Stimulated activated CD4-positive, alpha-beta T cell treated with anti-CD3 and anti-CD28 coated beads, Interleukin-4, amount 100 ng/mL, for 24 hours (primary cell): ENCODE measurements at regions not wholly inside any gene's neighbourhood (a gene's known extent, or its start where the extent isn't known, plus 50 kb on each side); places are given as distances from the start of the nearest gene placed in this dataset.
"Not testable (repeated sequence)": the region's sequence is repeated elsewhere in the genome, so short reads cannot be mapped to it uniquely, and the experiment has no call there.

Source experiments
- DNase-seq: peaks from one replicate; pipeline ENCODE4 v3.0.0-alpha.2; 2020

- DNase-seq = no peak
These were observed 239.2 kb upstream of the FZD8 start for GRCh38 chr10:35881320-35881719.

- no peak for DNase-seq
These were observed 234.2 kb upstream of the FZD8 start for GRCh38 chr10:35876248-35876647.

DNA sequence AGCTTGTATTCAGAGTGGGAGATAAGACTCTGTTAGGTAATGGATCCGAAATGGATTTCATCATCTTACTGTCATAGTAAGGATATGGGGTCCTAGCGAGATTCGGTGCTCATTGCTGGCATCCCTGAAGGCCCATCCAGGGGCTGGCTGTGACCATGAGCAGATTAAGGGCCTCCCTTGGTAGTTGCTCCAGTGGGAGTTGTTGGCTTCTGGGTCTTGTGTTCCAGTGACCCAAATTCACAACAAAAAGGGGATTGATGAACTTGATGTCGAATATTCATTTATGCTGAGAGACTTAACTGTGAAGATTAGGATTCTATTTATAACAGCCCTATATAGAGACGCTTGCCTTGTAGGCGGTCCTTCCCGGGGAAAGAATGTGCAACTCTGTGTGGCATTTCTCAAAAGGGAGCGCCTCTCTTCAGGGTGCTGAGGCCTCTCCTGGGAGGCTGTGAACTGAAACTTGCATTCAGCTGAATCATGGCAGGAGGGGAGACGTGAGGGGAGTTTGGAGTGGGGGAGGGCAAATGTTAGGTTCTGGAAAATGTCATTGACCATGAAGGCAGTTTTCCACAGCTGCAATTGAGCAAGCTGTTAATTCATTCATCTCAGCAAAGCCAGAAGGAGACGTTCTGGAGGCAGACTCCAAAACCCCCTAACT, 233.1 kb upstream of the FZD8 start:
- no peak for DNase-seq

DNA sequence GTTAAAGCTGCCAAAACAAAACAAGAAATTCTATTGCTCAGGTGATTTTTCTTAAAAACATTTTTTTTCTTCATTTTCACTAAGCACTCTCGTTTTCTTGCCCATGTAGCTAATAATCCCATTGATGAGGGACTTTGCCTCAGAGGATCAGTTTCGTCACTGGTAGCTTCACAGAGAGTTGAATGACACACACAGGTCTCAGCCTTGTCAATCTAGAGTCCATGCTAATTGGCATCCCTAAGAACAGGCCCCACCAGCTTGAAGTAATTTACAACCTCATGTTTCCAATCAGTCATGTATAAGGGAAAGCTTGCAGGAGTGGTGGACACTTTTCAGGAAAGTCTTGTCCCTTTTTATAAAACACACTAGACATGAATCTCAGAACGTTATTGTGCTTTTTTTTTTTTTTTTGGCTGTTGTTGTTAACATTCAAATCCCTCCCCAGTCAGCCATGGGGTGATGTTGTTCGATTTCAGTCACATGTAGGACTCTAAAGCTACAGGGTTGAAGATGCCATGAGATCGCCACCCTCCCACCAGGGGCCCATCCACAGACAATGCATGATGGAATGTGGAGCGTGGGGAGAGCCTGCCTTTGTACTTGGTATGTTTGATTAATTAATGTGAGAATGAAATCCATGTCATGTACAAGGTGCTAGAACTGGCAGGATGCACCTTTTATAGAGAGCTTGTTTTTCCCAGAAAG, 232.4 kb upstream of the FZD8 start:
- no peak for DNase-seq

- no peak for DNase-seq
These were observed 230.6 kb upstream of the FZD8 start for GRCh38 chr10:35872671-35873070.

GRCh38 chr10:35870665-35871310, 228.7 kb upstream of the FZD8 start:
- no peak for DNase-seq

DNA sequence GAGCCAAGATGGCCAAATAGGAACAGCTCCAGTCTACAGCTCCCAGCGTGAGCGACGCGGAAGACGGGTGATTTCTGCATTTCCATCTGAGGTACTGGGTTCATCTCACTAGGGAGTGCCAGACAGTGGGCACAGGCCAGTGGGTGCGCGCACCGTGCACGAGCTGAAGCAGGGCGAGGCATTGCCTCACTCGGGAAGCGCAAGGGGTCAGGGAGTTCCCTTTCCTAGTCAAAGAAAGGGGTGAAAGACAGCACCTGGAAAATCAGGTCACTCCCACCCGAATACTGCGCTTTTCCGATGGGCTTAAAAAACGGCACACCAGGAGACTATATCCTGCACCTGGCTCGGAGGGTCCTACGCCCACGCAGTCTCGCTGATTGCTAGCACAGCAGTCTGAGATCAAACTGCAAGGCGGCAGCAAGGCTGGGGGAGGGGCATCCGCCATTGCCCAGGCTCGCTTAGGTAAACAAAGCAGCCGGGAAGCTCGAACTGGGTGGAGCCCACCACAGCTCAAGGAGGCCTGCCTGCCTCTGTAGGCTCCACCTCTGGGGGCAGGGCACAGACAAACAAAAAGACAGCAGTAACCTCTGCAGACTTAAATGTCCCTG, 216.7 kb upstream of the FZD8 start:
- not testable (repeated sequence) for DNase-seq

DNA sequence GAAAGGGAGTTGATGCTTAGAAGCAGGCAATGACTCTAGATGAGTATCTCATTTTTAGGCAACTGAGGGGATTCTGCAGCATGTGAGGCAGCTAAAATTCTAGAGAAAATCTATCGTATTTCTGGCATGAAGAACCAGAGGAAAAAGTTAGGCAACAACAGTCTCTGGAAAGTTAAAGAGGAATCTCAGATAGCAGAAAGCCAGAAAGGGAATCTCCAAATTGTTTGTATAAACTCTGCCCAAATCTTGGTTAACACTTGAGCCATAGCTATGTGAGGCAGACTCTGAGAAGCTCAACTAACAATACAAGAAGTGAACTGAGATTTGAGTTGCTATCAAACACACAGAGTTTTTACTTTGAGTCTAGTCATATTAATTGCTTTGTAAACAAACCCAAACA, 215.8 kb upstream of the FZD8 start:
- no peak for DNase-seq

- DNase-seq = no peak
These were observed 213.3 kb upstream of the FZD8 start for GRCh38 chr10:35855155-35855947.

DNA sequence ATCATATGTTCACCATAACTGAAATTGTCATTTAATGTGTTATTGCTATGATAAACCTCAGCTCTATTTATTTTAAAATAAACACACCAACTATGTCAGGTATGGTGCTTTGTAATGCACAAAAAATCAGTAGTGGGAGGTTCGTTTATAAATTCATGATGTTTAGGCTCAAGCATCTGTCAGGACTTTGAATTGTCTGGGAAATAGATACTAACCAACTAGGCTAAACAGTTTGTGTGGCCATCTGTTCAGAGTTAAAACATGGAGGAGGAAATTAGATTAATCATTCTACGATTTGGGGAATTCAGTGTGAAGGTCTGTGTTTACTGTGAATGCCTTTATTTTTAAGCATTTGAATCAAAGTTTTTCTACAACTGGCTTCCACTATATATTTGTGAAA, 212.6 kb upstream of the FZD8 start:
- DNase-seq = no peak

DNA sequence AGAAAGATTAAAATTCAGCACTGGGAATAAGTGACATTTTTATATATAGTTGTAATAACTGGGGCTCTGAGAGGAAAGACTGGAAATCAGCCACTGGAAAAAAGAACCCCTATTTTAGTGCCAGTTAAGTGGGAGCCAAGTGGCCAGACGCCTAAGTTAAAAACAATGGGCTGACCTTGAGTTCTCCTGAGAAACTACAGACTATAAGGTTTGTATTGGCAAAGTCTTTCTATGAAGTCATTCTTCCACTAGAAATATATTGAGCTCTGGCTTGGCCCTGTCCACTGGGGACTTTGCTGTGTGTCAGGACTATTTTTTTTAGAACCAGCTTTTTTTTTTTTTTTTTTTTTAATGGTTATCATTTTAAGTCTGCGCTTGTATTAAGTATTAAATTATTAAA, 210.6 kb upstream of the FZD8 start:
- no peak for DNase-seq

DNA sequence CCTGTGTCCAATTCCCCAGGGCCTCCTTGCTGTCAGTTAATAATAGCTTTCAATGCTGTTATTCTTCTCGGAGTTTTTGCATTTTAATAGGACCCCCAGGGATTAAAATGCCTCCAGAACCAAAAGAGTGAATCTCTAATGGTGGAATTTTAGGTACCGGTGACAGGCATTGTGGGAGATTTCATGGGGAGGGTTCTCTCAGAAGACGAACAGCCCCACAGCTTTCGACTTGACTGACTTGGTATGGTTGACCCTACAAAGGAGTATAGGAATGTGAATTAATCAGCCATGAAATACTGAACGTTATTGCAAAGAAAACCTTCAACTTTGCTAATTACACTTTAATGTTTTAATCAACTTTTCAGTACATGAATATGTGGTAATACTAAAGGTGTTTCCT, 206.3 kb upstream of the FZD8 start:
- no peak for DNase-seq

DNA sequence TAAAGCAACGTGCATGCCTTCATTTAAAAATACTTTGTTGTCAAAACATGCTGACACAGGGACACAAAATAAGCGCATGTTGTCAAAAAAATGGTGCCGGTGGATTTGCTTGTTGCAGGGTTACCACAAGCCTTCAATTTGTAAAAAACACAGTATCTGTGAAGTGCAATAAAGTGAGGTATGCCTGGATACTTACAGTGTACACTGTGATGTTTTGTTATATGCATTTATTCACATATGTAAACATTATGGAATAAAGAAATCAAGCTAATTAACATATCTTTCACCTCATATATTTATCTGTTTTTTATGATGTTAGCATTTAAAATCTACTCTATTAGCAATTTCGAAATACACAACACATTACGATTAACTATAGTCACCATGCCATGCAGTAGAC, 202.6 kb upstream of the FZD8 start:
- DNase-seq = no peak

DNA sequence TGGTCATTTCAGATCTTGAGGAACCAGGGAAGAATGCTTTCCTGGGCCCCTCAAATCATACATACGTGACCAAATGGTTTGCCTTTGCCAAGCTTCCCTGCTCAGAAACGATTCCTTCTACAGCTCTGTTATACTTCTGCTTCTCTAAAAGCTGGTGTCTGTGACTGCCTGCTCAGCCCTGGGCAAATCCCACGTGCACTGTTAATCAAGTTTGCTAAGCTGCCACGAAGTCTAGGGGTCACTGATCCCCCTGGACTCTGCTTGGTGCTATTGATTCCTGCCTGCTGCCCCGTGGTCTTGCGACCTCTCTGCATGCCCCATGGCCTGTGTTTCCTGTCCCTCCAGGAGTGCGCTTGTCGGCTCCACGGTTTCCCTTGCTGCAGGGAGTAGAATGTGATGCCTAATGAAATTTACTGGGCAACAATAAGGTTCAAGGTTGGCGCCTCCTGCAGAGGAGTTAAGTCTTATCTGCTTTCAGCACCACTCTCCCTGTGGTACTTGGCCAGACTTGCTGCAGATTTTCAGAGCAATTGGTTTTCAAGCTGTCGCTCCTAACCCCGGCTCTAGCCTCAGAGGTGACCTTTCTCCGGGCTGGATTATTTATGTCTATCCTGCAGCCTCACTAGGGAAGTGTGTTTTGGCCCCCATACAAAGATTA, 201.6 kb upstream of the FZD8 start:
- DNase-seq = no peak

DNA sequence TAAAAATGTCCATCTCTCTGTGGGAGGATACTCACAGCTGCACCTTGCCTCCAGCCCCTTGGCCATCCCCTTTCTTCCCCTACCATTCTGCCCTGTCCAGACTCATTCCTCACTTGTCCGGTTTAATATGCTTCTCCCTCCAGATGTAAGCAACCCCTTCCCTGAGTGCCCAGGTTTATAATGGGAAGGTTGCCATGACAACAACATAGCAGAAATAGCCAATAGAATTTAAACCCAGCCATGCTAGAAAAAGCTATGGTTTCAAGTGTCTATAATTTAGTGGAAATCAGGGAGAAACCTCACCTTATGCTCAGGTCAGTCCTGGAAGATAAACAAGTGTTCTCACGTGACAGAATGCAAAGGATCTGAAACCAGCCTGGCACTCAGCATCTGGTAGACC, 196.0 kb upstream of the FZD8 start:
- no peak for DNase-seq

DNA sequence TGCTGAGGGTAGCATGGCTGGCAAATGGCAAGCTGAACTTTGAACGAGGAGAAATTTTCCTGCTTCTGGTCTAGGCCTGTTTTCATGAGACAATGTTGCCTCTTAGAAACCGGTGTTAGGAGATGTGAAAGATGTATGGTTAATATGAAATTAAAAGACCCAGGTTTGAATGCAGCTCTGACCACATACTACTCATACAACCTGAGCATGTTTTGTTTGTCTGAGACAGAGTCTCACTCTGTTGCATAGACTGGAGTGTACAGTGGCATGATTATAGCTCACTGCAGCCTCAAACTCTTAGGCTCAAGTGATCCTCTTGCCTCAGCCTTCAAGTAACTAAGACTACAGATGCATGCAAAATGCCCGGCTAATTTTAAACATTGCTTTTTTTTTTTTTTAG, 193.4 kb upstream of the FZD8 start:
- no peak for DNase-seq

- no peak for DNase-seq
These were observed 192.9 kb upstream of the FZD8 start for GRCh38 chr10:35834877-35835494.

DNA sequence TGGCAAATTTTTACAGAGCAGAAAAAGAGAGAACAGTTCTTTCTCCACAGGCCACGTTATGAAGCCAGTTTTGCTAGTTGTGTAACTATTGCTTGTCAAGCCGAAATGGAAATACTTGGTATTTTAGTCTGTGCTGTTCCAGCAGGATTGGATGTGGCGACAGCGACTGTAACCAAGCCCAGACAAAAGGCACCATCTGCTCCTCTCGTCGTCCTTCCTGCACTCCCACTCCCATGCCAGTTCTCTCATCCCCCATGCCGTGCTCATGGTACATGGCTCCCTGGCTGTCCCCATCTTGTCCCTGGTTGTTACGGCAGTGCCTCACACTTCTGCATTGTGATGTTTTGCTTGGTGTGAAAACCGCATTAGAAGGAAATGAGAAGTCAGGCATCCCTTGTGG, 185.7 kb upstream of the FZD8 start:
- DNase-seq = no peak

- DNase-seq = no peak
These were observed 182.6 kb upstream of the FZD8 start for GRCh38 chr10:35824704-35825103.

GRCh38 chr10:35822316-35822715, 180.2 kb upstream of the FZD8 start:
- no peak for DNase-seq

DNA sequence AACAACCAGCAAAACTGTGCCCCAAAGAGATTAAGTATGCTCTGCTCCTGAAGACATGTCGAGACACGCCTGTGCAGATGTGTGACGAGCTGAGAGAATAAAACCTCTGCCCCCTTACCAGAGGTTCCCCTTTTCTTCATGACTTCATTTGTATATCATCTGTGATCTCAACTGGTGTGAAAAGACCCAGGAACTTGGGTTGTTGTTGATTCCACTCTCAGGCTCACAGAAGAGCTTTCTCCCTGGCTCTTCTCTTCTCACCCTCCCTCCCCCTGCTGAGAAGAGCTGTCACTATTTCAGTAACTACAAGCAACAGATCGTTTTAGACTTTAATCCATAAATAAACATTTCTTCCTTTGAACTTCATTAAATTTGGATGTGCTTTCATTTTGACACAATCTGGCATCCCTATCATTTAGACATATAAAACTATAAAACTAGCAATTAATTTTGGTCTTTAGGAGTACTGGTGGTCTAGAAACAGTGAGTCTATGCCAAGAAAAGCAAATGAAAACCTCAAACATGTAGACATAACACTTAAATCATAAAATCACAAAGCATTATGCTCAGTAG, 179.3 kb upstream of the FZD8 start:
- no peak for DNase-seq

- no peak for DNase-seq
These were observed 177.6 kb upstream of the FZD8 start for GRCh38 chr10:35819736-35820135.
